ENCODE measurements at regions not wholly inside any gene's neighbourhood (a gene's known extent, or its start where the extent isn't known, plus 50 kb on each side); places are given as distances from the start of the nearest gene placed in this dataset.

DNA sequence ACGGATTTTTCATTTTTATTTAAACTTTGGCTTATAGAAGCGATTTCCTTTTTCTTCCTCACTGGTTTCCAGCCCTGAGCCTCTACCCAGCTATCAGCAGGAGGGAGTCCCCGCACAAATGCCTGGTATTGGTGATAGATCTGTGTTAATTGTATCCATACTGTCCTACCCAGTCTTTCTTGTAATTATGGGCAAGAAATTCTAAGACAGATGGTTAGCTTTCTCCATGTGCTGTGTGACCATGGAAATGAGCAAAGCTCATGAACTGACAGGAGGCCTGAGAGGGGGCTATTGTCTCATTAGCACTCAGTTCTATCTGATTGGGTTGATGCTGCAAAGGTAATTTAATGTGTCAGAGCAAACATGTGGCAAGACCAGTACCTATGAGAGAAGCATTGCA lies 108.1 kb upstream of the IVNS1ABP start:
- TF ChIP-seq, protein P1, sequence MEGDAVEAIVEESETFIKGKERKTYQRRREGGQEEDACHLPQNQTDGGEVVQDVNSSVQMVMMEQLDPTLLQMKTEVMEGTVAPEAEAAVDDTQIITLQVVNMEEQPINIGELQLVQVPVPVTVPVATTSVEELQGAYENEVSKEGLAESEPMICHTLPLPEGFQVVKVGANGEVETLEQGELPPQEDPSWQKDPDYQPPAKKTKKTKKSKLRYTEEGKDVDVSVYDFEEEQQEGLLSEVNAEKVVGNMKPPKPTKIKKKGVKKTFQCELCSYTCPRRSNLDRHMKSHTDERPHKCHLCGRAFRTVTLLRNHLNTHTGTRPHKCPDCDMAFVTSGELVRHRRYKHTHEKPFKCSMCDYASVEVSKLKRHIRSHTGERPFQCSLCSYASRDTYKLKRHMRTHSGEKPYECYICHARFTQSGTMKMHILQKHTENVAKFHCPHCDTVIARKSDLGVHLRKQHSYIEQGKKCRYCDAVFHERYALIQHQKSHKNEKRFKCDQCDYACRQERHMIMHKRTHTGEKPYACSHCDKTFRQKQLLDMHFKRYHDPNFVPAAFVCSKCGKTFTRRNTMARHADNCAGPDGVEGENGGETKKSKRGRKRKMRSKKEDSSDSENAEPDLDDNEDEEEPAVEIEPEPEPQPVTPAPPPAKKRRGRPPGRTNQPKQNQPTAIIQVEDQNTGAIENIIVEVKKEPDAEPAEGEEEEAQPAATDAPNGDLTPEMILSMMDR (conservative IDR thresholded peaks at IDR 0.05; ENCODE audit: low read depth, low read length): no peak
- DNase-seq (ENCODE audit: low read depth): no peak
- H3K4me3 ChIP-seq (ENCODE audit: low read length): no peak overlapping the region

DNA sequence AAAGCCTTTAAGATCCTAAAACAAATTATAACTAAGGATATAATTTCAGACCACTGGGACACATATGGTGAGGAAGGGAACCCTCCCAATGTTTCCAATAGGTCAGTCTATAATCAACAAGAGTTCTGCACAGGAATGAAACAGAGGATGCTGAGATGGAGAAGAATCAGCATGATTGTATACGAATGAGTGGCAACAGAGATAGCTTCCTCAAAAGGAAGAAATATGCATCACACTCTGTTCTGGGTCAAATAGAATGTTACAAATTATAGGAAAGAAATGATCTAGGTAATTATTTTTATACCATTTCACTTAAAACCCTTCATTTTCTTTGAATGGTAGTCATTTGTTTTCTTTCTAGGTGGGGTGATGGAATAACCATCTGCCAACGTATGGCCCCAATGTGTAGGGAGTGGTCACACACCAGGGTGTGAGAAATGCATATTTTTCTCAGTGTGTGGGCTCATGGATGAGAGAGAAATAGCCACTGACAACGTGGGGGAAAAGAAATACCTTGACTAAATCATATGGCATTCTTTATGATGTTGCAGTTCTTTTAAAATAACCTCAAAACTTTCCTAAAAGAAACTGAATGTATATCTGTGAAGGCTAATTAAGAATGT lies 104.6 kb upstream of the IVNS1ABP start:
- TF ChIP-seq, protein P1 (conservative IDR thresholded peaks at IDR 0.05; ENCODE audit: low read depth, low read length): no peak
- H3K4me3 ChIP-seq (ENCODE audit: low read length): no peak overlapping the region
- DNase-seq (ENCODE audit: low read depth): no peak

DNA sequence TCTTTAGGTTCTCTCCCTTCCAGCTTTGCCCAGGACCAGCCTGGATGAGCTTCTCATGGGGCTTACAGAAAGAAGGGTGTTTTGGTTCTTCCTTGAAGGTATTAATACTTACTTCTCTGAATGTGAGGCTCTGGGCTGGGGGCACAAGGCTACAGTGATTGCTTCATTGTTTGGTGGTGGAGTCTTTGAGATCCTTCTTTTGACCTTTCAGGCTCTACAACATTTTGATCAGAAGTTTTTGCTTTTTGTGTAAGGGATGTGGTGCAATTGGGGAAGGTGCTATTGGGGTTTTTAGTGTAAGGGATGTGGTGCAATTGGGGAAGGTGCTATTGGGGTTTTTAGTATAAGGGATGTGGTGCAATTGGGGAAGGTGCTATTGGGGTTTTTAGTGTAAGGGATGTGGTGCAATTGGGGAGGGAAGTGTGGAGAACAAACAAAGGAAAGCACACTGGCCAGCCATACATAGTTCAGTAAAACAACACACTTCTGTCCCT lies 103.6 kb upstream of the IVNS1ABP start:
- TF ChIP-seq, protein P1 (conservative IDR thresholded peaks at IDR 0.05; ENCODE audit: low read depth, low read length): no peak
- DNase-seq (ENCODE audit: low read depth): no peak
- H3K4me3 ChIP-seq (ENCODE audit: low read length): no peak overlapping the region

DNA sequence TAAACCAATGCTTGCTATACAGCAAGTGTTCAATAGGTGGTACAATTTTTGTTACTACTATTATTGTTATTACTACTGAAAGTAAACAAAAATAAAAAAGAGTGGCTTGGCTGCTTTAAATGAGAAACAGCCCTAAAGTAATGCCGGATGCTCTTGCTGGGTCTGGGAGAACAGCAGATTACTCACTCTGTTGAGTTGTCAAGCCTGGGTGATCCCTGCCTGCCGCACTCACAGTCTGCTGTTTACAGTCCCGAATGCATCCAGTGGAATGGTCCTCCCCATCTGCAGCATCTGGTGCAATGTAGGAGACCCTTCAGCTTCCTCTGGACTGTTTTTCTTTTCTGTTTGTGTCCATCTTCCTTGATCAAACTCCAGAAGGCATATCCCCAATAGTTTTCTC lies 102.7 kb upstream of the IVNS1ABP start:
- DNase-seq (ENCODE audit: low read depth): no peak
- TF ChIP-seq, protein P1 (conservative IDR thresholded peaks at IDR 0.05; ENCODE audit: low read depth, low read length): no peak
- no peak overlapping the region for H3K4me3 ChIP-seq (ENCODE audit: low read length)

DNA sequence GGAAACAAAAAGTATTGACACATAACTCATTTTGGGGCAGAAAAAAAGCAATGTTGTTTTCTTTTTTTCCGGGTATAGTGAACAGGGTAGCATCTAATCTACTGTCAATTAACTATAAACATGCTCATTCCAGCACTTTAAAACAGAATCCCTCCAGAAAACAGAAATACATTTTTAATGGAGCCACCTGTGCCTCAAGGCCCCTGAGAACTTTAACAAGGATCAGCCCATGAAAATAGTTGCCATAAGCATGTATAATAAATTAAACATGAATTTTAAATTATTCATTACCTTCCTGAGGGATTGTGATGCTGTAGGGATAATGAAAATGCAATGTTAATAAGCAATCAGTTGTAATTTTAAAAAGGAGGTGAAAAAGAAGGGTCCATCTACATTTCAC lies 101.4 kb upstream of the IVNS1ABP start:
- no peak for DNase-seq (ENCODE audit: low read depth)
- H3K4me3 ChIP-seq (ENCODE audit: low read length): no peak overlapping the region
- TF ChIP-seq, protein P1 (conservative IDR thresholded peaks at IDR 0.05; ENCODE audit: low read depth, low read length): no peak

DNA sequence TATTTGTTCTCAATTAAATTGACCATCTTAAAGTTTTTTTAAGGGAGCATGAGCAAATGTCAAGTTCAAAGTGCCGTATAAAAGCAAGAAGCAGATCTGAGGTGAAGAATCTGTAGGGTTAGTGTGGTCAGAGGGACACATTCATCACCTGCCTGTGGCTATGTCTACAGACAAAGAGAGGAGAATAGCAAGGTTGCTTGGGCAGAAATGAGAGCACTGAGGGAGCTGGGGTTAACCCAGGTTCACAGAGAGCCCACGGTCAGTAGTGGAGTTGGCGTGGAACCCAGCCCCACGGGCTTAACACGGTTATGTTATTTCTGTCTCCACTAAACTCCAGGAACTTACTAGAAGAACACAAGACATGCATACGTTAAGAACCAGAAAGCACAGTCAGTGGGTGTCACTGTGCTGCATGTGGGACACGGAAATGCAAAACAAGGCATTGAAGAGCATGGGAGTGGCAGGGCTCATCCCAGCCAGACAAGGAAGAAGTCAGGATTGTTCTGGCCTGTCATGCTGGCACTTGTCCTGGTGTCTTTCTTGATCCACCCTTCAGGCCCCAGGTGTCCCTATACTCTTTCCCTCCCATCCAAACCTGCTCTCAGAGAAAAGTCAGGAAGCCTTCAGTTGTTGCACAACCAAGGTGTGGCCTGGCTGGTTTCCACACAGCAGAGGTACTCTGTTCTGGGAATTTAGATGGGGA lies 95.5 kb upstream of the IVNS1ABP start:
- TF ChIP-seq, protein P1 (conservative IDR thresholded peaks at IDR 0.05; ENCODE audit: low read depth, low read length): no peak
- no peak for DNase-seq (ENCODE audit: low read depth)
- H3K4me3 ChIP-seq (ENCODE audit: low read length): no peak overlapping the region
